NCI-H146 (cell line): ENCODE measurements at regions not wholly inside any gene's neighbourhood (a gene's known extent, or its start where the extent isn't known, plus 50 kb on each side); places are given as distances from the start of the nearest gene placed in this dataset.
A peak's percentile ranks its signal among the peaks of the same experiment; 100 is the strongest.
"Not testable (repeated sequence)": the region's sequence is repeated elsewhere in the genome, so short reads cannot be mapped to it uniquely, and the experiment has no call there.

Experiments used
- DNase-seq: peaks from one replicate; lab custom pipeline; 2025; lab: John Stamatoyannopoulos, UW

DNA sequence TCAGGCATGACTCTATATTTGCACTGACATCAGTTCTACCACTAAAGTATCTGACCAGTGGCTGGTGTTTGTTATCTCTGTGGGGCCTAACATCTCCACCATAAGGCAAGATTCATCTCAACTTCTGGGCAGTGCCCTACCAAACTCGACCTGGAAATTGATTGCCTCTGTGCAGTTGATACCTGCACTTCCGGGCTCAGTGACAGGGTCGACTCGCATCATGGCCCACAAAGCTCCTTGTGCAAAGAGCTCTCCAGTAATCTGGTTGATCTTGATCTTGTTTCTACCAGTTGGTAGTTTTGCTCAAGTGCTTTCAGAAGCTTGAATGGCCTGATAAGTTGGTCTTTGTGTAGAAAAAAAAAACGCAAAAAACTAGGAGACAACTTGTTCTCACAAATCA lies 501.1 kb upstream of the JAG1 start:
- DNase-seq = no peak

DNA sequence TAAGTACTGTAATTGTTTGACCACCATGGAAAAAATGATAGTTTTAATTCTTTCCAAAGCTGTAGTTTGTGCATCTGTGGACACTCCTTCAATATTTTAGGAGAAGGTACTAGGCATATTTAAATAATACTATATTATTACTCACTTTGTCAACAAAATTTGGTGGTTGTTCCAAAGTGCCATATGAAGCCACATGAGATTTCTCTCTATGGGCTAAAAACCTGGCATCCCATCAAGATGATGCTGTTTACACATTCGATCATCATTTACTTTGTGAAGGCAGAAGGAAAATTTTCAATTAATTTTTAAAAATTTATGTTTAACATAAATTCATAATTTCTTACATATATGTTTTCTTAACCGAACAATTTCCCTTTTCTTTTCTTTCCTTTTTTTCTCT lies 502.6 kb upstream of the JAG1 start:
- DNase-seq = no peak

DNA sequence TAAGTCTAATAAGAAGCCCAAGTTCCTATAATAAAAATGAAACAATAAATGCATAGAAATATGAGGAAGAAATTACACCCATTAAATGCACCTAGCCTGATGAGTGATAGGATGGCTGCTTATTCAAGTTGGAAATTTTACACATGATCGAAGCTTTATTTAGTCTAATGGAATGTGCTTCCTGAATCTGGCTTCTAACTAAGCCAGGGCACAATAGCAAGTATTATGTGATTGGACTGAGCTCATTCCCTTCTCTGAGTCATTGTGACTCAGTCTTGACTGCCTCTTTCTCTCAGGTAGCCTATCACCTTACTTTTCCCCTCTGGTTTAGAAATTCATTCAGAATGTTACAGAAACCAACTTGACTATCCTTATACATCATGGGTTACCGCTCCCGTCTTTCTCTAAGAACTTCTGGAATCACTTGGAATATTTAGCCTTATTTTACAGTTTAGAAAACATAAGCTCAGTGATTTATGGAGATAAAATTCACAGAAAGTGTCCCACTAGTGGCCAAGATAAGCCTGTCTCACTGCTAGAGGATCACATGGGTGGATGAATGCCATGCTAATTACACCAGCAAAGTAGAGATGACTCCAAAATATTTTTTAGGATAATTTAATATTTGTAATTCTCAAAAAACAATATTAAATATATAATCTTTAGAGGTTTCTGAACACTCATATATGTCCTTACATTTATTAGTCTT lies 505.3 kb upstream of the JAG1 start:
- DNase-seq = no peak

DNA sequence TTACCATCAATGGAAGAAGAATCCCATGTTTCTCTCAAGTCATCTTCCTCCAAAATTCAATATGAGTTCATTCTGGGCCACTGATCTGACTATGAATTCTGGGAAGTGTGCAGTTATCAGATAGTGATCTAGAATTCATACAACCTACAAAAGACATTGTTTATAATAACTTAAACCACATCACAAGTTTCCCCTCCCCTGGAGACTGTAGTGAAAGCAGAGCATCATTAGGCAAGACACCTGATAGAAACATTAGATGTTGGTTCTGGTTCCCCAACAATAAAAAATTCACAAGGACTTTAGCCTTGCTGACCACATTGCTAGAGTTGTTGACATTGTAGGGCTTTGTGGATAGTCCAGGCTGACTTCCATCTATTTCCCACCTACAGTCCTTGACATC lies 506.4 kb upstream of the JAG1 start:
- DNase-seq = no peak

DNA sequence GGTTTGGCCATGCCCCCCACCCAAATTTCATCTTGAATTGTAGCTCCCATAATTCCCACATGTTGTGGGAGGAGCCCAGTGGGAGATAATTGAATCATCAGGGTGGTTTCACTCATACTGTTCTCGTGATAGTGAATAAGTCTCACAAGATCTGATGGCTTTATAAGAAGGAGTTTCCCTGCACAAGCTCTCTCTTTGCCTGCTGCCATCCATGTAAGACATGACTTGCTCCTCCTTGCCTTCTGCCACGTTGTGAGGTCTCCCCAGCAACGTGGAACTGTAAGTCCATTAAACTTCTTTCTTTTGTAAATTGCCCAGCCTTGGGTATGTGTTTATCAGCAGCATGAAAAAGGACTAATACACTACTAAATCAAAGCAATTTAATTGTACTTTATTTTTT lies 507.3 kb upstream of the JAG1 start:
- not testable (repeated sequence) for DNase-seq

DNA sequence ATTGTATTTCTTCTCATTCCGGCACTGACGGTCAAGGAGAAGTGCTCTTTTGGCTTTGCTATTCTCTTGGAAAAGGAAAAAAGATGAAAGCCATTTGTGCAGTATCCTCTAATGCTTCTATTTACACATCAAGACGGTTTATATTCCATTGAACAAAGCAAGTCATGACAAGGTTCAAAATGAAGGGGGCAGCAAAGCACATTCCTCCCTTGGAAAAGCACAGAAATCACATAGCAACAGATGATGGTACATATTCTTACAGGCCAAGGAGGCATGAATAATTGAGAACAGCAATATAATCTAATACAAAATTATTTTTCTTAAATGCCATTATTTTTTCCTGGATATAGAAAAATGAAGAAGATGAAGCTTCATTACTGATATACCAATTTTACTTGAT lies 508.2 kb upstream of the JAG1 start:
- DNase-seq = no peak

DNA sequence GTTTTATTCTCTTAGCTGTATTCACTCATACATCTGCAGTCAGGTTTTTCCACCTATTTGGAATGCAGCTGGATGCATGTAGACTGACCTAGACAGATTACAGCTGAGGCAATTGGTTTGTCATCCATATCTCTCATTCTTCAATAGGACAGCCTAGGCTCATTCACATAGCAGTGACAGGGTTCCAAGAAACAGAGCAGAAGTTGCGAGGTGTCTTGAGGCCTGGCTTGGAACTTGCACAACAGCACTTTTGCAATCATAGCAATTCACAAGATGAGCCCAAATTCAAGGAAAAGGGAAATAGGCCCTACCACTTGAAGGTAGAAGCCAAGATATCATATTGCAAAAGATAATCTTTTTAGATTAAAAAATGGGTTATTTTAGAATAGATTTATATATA lies 508.9 kb upstream of the JAG1 start:
- DNase-seq = no peak

DNA sequence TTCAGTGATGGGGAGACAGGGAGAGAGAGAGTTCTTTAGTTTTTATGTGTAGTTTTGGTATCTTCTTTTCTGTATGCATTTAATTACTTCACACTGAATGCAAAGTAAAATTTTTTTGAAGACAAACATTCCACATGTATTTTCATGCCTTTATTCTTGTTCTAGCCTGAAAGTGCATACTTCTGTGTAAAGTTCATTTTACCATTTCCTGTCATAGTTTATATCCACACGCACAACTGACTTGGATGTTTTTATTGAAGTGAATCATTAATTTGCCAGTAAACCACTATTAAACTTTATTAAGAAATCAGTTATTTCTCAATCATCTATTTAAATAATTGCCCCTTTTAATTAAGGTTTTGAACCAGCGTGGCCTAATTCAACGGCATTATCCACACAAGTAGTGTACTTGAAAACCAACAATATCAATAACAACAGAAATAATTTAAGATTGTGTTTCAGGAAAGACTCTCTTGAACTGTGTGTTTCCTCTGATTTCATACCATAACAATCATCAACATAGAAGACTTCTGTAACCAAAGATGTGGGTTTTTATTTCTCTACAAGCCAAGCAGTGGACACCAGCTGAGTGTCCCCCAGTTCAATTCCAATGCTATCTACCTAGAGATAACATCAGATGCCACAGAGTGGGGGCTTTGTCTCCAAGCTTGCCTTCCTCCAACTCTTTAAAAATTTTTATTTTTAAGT lies 512.7 kb upstream of the JAG1 start:
- no peak for DNase-seq

DNA sequence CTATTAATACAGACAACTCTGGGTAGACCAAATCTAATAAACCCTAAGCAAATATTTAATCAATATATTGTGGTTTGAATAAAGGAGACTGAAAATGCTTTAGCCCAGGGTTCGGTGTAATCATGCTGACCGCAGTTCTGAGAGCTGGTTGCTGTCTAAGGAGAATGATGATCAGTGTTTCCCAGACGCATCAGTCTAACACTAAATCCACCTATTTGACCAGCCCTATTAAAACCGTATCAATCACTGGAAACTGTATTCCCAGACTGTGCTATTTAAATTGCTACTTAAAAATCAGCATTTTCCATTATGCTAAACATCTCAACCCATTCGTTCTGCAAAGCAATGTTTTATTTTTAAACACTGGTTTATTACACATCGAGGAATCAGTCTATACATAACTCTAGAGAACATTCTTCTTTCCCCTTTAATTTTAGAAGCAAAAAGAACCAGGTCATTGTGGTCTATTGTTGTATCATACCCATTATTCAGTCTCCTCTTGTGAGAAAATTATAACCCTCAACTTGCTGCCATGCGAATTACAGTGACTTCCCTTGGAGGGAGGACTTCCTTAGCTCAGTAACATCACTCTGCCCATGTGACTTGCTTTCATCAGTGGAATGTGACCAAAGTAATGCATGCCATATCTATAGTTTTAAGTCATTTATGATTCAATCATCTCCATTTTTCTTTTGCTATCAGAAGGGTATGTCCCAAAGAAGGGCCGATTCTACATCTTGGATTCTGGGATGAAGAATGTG lies 515.2 kb upstream of the JAG1 start:
- no peak for DNase-seq

DNA sequence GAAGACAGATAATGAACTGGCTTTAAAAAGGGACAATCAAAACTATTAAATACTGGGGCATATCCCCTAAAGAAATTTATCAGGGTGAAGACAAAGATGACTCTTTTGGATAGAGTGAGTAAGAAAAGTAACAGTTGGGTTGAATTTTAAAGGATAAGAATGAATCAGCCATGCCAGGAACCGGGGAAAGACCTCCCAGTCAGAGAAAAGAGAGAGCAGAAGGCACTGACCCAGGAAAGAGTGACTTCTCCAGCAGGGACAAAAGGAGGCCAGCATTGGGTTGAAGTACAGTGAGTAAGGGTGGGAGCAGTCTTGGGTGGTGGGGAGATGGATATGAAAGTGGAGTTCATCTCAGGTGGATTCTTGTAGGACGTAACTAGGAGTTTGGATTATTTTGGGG lies 516.9 kb upstream of the JAG1 start:
- DNase-seq = no peak

DNA sequence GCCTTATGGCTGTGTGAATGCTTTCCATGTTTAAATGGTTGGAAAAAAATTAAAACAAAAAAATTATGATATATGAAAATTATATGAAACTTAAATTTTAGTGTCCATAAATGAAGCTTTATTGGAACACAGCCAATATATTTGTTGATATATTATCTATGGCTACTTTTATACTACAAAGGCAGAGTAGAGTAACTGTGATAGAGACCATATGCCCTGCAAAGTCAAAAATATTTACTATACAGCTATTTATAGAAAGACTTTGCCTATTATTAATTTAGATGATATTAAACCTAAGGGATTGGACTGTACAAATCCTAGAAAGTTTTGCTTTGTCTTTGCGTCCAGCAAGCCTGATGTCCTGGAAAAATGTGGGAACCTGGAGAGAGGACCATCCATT lies 518.3 kb upstream of the JAG1 start:
- no peak for DNase-seq

DNA sequence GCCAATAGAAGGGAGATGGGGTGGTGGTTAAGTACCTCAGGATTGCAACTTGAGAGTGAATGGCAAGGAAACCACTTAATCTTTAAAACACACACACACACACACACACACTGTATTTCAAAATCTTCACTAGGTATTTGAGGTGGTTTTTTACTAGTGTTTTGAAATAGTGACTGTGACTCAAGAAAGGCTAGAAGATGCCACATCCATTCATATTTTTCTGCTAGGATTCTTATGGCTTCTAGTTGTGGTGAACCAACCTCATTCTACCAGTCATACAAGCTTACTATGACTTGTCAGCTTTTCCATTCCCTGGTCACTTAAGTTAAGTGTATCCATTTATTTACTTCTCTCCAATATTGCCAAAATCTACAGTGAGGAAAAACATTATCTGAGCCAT lies 519.4 kb upstream of the JAG1 start:
- DNase-seq = no peak

DNA sequence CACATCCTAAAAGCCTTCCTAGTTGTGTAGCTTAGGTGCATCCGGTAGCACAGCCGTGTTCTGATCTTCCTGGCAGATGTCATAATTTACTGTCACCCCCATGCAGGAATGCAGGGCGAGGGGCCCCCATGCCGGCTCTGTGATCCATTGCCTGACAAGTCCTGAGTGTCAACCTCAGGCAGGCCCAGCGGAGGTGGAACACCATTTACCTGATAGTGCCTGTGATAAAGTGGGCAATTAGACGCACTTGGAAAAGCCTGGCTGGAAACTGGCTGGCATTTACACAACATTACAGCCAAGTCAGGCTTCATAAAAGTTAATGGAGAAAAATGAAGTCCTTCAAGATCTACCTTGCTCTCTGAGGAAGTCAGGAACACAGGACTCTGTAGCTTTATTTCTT lies 521.4 kb upstream of the JAG1 start:
- no peak for DNase-seq

DNA sequence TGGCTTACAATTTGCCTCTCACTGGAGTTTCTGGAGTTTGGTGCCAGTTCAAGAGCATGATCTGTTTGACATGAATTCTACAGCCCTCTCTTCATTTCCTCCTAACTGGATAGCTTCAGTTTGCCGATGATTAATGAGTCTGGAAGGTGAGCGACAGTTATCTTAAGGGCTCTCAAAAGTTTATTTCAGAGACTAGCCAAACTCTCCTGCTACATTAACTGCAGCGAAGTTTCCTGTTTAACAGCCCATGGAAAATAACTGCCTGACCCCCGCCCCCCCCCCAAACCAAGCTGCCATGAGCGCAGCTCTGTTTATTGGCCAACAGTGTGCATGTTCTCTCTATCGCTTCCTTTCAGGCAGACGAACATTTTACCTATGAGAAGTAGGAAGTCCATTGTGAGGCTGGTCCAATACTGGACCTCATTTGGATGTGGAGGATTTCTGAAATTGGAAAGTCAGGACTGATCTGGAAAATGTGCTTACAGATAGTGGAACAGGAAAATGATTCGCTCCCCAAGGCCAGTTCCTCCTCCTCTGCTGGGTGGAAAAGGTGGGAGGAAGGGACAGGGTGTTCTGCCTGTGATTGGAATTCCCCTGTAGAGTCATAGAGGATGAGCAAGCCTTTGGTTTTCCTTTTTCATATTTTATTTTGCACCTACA lies 522.2 kb upstream of the JAG1 start:
- DNase-seq = no peak

DNA sequence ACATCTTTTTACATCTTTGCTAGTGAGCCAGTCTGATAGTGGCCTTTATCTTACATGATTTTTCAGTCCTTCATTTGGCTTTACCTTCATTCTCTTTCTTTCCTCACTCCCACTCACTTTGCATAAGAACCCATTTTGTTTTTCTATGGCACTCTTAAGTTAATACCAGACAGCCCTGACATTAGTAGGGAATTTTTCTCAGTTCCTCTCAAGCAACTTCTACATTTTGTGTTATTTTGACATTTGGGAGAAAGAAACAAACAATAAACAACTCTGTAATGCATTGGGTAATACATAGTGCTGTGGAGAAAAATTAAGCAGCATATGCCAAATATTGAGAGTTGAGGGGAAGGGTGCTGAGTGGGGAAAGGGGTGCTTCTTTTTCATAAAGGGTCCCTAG lies 524.1 kb upstream of the JAG1 start:
- DNase-seq = no peak

DNA sequence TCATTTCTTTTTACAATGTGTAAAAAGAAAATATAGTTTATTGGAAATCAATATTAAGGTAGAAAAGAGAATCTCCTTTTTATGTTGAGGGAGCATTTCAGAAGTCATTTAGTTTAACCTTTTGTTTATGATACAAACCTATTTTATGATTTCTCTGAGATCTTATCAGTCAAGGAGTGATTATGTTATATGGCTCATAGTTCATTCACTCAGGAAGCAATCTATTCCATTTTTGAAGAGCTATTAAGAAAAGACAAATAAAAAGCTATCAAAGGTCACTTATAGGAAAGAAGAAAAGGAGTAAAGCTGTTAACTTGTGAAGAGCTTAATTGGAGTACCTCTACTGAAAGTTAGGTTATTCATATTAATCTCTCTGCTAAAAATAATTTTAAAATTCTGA lies 526.6 kb upstream of the JAG1 start:
- DNase-seq = no peak

DNA sequence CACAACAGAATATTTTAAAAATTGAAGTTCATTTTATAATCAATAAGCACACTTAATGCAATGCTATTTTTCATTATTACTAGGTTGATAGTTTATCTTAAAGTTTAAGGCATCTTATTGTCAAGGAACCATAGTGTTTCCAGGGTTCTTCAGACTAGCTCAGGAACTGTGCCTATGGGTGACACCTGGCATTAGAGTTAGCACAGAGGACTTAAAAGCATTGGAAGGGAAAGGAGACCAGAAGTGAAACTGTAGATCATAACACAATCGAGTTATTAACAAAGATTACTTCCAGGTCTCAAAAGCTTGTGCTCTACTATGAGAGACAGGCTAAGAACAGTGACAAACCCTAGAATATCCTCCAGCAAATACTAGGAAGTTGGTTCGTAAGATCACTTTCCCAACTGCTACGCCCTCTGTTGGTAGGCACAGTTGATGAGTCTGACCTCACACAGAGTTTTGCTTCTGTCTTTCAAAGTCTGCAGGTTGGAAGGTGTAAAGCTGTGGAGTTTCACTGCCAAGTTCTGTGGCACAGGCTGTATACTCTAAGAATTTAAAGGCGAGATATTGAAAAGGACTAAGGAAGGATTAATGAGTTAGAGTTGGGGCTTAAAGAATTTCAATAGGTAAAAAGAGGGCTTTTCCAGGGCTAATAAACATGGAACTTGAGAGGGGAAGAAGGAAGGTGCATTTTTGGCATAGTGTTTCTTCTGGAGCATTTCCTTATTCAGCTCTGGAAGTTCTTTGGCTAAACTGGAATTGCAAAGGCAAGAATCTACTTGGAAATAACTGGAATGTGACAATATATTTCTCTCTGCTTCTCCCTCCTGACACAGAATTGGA lies 531.3 kb upstream of the JAG1 start:
- peak; percentile 70 for DNase-seq

DNA sequence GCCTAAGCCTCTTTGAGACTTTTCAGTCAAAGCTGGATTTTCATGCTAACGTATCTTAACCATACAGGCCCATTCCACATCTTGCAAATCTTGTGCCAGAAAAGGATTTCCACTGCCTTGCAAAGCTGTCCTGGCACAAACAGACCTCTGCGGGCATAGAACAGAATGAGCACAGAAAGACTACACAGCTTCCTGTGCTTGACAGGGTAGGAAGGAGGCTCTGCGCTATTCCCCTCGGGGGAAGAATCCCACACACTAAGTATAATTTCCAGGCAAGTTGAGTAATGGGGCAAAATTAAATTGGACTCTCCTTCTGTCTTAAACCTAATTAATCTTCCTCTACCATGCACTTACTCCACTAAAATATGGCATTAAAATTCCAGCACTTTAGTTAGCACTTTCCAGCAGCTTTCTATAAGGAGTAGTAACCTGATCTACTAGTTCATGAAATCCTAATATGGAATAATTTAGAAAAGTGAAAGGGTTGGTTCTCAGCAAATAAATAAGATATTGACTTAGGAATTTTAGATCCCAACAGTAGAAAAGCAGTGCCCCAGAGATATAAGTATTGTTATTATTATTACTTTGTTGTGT lies 532.1 kb upstream of the JAG1 start:
- no peak for DNase-seq

DNA sequence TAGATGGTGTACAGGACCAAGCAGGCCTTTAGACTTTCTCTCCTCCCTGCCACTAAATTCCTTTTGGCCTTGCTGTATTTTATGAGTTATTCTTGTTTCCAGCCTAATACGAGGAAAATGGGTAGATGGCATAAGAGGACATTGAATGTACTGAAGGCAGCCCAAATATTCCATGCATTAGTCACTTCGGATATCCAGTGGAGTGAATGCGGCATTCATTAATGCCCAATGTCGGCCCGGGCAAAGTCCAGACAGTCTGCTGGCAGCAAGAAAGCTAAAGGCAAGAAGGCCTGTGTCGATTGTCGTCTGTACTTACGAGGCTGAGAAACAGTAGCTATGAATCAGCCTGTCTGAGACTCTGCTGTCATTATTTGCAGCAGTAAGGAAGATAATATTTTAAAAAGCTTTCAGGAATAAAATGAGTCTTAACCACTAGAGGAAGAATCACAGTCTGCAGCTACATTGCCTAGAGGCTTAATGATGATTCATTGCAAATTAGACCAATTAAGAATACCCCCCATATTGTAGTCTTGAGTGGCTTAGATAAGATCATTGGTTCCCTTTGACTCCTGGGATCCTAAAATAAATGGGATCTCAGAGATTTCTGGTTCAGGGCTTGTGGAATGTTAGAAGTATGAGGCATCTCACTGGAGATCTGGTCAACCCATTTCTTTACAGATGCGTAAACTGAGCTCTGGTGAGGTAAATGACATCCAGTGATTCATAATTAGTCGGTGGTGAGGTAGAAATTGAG lies 534.1 kb upstream of the JAG1 start:
- DNase-seq = no peak

DNA sequence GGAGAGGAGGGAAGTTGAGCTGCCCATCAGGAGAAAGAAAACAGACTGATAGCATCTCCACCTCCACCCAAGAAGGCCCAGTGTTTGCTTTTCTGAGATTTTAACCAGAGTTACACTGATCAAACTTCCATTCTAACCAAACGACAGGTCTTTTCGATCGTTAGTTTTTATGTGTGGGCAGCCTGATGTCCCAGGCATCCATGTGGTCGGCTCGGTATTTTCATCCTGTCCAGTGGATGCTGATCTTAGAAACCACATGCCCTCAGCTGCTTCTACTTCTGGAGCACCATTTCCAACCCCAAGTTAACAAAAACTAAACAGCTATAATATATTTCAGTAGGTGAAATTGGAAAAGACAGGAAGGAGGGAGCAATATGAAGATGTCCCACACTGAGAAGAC lies 536.8 kb upstream of the JAG1 start:
- no peak for DNase-seq

DNA sequence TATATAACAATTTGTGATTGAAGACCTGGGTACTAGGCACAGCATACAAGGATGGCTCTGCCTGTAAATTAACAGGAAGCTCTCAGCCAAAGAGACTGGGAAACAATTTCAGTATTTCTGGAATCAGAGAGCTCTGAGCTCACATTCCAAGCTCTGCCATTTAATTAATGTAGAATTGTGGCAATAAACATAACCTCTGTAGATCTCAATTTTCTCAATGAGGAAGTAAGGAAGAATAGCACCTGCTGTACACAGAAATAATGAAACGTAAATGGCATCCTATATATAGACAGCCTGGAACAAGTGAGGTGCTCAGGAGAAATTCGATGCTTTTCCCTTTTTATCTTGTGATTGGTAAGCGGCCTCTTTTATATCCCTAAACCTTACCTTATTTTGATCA lies 538.5 kb upstream of the JAG1 start:
- no peak for DNase-seq
